ENCODE measurements at regions not wholly inside any gene's neighbourhood (a gene's known extent, or its start where the extent isn't known, plus 50 kb on each side); places are given as distances from the start of the nearest gene placed in this dataset.

DNA sequence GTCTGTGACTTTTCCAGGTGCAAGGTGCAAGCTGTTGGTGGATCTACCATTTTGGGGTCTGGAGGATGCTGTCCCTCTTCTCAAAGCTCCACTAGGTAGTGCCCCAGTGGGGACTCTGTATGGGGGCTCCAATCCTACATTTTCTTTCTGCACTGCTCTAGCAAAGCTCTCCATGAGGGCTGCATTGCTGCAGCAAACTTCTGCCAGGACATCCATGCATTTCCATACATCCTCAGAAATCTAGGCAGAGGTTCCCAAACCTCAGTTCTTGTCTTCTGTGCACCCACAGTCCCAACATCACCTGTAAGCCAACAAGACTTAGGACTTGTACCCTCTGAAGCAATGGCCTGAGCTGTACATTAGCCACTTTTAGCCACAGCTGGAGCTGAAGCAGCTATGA is 694.5 kb upstream of the BCHE start:
- no peak for TF ChIP-seq CTCF (IDR thresholded peaks at IDR 0.05 in 4 of 5, conservative IDR thresholded peaks at IDR 0.05 in 1 of 5)
- no peak for TF ChIP-seq POLR2A (IDR thresholded peaks at IDR 0.05)

Measured in gastrocnemius medialis (tissue), 4 donors.